Endodermal cell (in vitro differentiated cells): ENCODE measurements at regions not wholly inside any gene's neighbourhood (a gene's known extent, or its start where the extent isn't known, plus 50 kb on each side); places are given as distances from the start of the nearest gene placed in this dataset.
A peak's percentile ranks its signal among the peaks of the same experiment; 100 is the strongest.

Experiments used
- DNase-seq: peaks from one replicate; pipeline ENCODE4 v3.0.0-alpha.2; 2017
- H3K27ac ChIP-seq: 2 replicates; pipeline ENCODE4 v1.5.1; 2013; ENCODE audit warnings: mild to moderate bottlenecking, low read depth, low read length, moderate library complexity
- H3K27me3 ChIP-seq: 2 replicates; pipeline ENCODE4 v1.6.1; 2013; ENCODE audit warnings: mild to moderate bottlenecking, low read length, moderate library complexity; ENCODE audit not compliant: insufficient read depth, control insufficient read depth, poor library complexity, severe bottlenecking
- H3K36me3 ChIP-seq: 2 replicates; pipeline ENCODE4 v1.7.0; 2013; ENCODE audit warnings: mild to moderate bottlenecking, low read length, moderate library complexity; ENCODE audit not compliant: control insufficient read depth, insufficient read depth
- H3K4me1 ChIP-seq: one replicate; pipeline ENCODE4 v1.7.0; 2013; ENCODE audit warnings: low read length; ENCODE audit not compliant: control insufficient read depth, insufficient read depth
- H3K4me3 ChIP-seq: 2 replicates; pipeline ENCODE4 v1.5.1; 2013; ENCODE audit warnings: mild to moderate bottlenecking, low read length, moderate library complexity
- H3K9ac ChIP-seq: 2 replicates; pipeline ENCODE4 v1.6.1; 2013; ENCODE audit warnings: mild to moderate bottlenecking, low read length, moderate library complexity; ENCODE audit not compliant: poor library complexity, severe bottlenecking; ENCODE audit errors: extremely low read depth
- H3K9me3 ChIP-seq: 2 replicates; pipeline ENCODE4 v1.6.1; 2013; ENCODE audit warnings: mild to moderate bottlenecking, low read length, moderate library complexity; ENCODE audit not compliant: control insufficient read depth
- H3K27ac Mint-ChIP-seq: 2 replicates; pipeline ENCODE4 v1.8.0; 2020; ENCODE audit warnings: mixed read lengths
- H3K27me3 Mint-ChIP-seq: 2 replicates; pipeline ENCODE4 v1.8.0; 2021; ENCODE audit warnings: mild to moderate bottlenecking, mixed read lengths; ENCODE audit not compliant: insufficient read depth
- H3K36me3 Mint-ChIP-seq: 2 replicates; pipeline ENCODE4 v1.8.0; 2020; ENCODE audit warnings: low read depth, mixed read lengths
- H3K4me1 Mint-ChIP-seq: 2 replicates; pipeline ENCODE4 v1.8.0; 2020; ENCODE audit warnings: mixed read lengths
- H3K4me3 Mint-ChIP-seq: 2 replicates; pipeline ENCODE4 v1.8.0; 2020; ENCODE audit warnings: mild to moderate bottlenecking, moderate library complexity, mixed read lengths
- H3K9me3 Mint-ChIP-seq: 2 replicates; pipeline ENCODE4 v1.8.0; 2020; ENCODE audit warnings: mild to moderate bottlenecking, mixed read lengths
- CTCF ChIP-seq: fragments of 200-600 bp; sonication (generic); conservative IDR thresholded peaks from 2 replicates; pipeline ENCODE4 v1.5.0; 2021; ENCODE audit warnings: antibody characterized with exemption, mild to moderate bottlenecking
- WGBS, 2 experiments: methylation state at CpG; one replicate each; pipeline versions ENCODE4 v1.1.5 to v1.1.7; 2013; ENCODE audit warnings: missing lambda C conversion rate in 2 of 2, mixed read lengths in 1 of 2; ENCODE audit not compliant: insufficient coverage in 1 of 2, insufficient read length in 1 of 2; 5-methylcytosine and 5-hydroxymethylcytosine counted together

DNA sequence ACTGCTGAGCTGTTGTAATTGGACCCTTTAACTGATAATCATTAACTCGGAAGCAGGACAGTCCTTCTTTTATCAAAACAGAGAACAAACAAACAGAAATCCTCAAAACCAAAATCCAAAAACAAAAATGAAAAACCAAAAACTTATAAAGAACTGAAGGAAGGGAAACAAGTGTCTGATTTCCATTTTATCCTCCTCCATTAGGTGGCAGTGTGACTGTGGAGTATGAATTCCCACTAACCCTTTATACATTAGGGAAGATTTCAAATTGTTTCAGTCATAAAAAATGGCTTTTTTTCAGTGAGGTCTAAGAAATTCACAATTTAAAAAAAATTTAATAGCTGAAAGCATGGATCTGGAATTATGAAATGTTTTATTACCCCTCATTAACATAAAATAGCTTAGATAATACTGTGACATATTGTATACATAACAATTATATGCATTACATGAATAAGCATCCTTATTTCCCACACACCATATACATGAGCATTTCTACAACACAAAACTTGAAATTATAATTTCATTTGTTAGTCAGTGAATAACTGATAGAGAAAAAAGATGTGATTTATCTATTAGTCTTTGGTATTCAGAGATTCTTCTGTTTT is 1074.3 kb upstream of the PCDH9 start:
- 40% methylated on average over 1 of the region's 1 CpG; no CpG with 5 or more reads in 1 of the 2 experiments for WGBS, 2 experiments
- Mint-ChIP-seq H3K9me3 (no peaks in the 10 kb centered on the region), H3K36me3 (no peaks in the 10 kb centered on the region), H3K27me3 (no peaks in the 10 kb centered on the region), H3K4me1 (no peaks in the 10 kb centered on the region), H3K4me3 (no peak overlapping the region), H3K27ac (no peak overlapping the region)
- Histone ChIP-seq H3K4me3 (no peak overlapping the region), H3K27me3 (no peaks in the 10 kb centered on the region), H3K36me3 (no peaks in the 10 kb centered on the region), H3K27ac (no peak overlapping the region), H3K4me1 (no peaks in the 10 kb centered on the region), H3K9ac (no peak overlapping the region), H3K9me3 (no peaks in the 10 kb centered on the region)
- peak; percentile 89 for TF ChIP-seq CTCF
- no peak for DNase-seq

DNA sequence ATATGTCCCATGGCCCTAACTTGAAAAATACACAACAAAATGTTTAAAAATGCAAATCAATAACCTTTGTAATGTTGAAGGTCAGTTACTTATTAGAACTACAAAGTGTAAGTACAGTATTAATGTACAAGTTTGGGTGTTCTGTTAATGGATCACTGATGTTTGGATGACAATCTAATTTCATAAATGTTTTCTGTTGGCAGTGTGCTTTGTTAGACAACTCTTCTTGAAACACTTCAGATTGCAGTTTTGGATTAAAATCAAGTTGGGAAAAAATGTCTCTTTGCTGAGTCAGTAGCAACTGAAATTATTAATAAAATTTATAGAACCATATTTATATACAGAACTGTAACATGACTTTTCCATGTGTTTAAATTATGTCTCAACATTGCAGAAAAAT is 1063.5 kb upstream of the PCDH9 start:
- no peaks in the 10 kb centered on the region for H3K9me3 ChIP-seq
- no peaks in the 10 kb centered on the region for H3K36me3 Mint-ChIP-seq
- no peak for DNase-seq
- H3K4me3 ChIP-seq: no peak overlapping the region
- H3K9me3 Mint-ChIP-seq: no peaks in the 10 kb centered on the region
- TF ChIP-seq CTCF: no peak
- no peak overlapping the region for H3K27ac Mint-ChIP-seq
- H3K36me3 ChIP-seq: no peaks in the 10 kb centered on the region
- H3K27ac ChIP-seq: no peak overlapping the region
- H3K9ac ChIP-seq: no peak overlapping the region
- peaks cover 4% of the 10 kb centered on the region for H3K4me1 Mint-ChIP-seq
- H3K27me3 Mint-ChIP-seq: no peaks in the 10 kb centered on the region
- no peaks in the 10 kb centered on the region for H3K4me1 ChIP-seq
- H3K4me3 Mint-ChIP-seq: no peak overlapping the region
- H3K27me3 ChIP-seq: no peaks in the 10 kb centered on the region

DNA sequence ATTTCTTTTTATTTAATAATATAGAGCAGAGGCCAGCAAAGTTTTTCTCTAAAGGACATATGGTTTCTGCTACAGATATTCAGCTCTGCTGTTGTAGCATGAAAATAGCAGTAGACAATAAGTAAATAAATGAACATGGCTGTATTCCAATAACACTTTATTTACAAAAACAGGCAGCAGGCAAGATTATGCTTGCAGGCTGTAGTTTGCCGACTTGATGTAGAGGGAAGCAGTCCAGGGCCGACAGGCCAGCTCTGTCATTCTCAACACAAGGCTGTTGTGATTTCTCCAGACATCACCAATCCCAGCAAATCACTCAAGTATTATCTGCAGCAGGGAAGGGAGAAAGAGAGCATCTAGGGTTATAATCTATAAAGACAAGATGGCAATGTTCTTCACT is 1062.5 kb upstream of the PCDH9 start:
- H3K4me3 Mint-ChIP-seq: no peak overlapping the region
- Histone ChIP-seq H3K4me3 (no peak overlapping the region), H3K27ac (no peak overlapping the region), H3K36me3 (no peaks in the 10 kb centered on the region), H3K4me1 (no peaks in the 10 kb centered on the region), H3K9ac (no peak overlapping the region), H3K27me3 (no peaks in the 10 kb centered on the region), H3K9me3 (no peaks in the 10 kb centered on the region)
- no peak for TF ChIP-seq CTCF
- no peaks in the 10 kb centered on the region for H3K27me3 Mint-ChIP-seq
- no peak for DNase-seq
- H3K27ac Mint-ChIP-seq: no peak overlapping the region
- H3K36me3 Mint-ChIP-seq: no peaks in the 10 kb centered on the region
- 89% methylated on average over 2 of the region's 2 CpGs; no CpG with 5 or more reads in 1 of the 2 experiments for WGBS, 2 experiments
- H3K9me3 Mint-ChIP-seq: no peaks in the 10 kb centered on the region
- H3K4me1 Mint-ChIP-seq: peaks cover 4% of the 10 kb centered on the region
